Testis (tissue), 2 donors: ENCODE measurements at regions not wholly inside any gene's neighbourhood (a gene's known extent, or its start where the extent isn't known, plus 50 kb on each side); places are given as distances from the start of the nearest gene placed in this dataset.
"Not testable (repeated sequence)": the region's sequence is repeated elsewhere in the genome, so short reads cannot be mapped to it uniquely, and the experiment has no call there.

ENCODE experiments used
- CTCF ChIP-seq, 3 experiments: fragments of 450-650 bp in 2 of 3; fragments of 200-600 bp in 1 of 3; sonication (generic) in 1 of 3; IDR thresholded peaks; one replicate each; pipeline ENCODE4 v1.5.1; 2016 to 2019; ENCODE audit warnings: antibody characterized with exemption in 3 of 3, mild to moderate bottlenecking in 2 of 3, moderate library complexity in 1 of 3
- POLR2A ChIP-seq: fragments of 450-650 bp; IDR thresholded peaks from one replicate; pipeline ENCODE4 v1.6.1; 2017; ENCODE audit warnings: antibody characterized with exemption, mild to moderate bottlenecking, moderate library complexity

GRCh38 chr5:165411532-165411931 is 1906.1 kb downstream of the MAT2B start:
- TF ChIP-seq POLR2A; CTCF (IDR thresholded peaks at IDR 0.05): not testable (repeated sequence)
